NCI-H1105 treated with DMSO at 0.1 percent for 48 hours (cell line): ENCODE measurements at regions not wholly inside any gene's neighbourhood (a gene's known extent, or its start where the extent isn't known, plus 50 kb on each side); places are given as distances from the start of the nearest gene placed in this dataset.
A peak's percentile ranks its signal among the peaks of the same experiment; 100 is the strongest.

Experiments
- DNase-seq: peaks from one replicate; lab custom pipeline; 2025; lab: John Stamatoyannopoulos, UW

GRCh38 chr13:43984292-43984691 is 104.6 kb downstream of the LACC1 start:
- DNase-seq, result no peak

GRCh38 chr13:43985422-43986072 is 105.8 kb downstream of the LACC1 start:
- peak; percentile 69 for DNase-seq

DNA sequence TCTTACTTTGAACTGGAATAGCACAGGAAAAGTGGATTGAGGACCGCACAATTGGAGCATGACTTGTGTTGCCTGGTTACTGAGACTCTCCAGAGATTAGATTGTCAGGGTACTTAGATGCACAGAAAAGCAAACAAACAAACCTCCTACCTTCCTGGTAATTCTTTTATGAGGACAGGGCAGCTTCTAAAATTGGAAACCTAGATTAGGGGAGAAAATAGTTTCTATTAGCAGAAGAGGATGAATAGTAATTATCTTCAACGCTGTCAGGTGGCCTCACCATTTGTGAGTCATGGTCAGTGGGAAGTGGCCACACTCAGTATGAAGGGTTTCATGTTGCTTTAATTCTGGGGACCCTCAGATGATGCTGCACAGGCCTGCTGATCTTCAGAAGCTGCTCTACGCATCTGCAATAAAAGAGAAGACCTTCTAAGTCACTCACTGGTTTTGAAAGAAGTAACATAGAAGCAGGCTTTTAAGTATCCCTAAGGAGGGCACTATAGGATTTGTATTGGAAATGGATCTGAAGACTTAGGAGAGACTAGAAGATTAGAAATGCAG is 106.8 kb downstream of the LACC1 start:
- DNase-seq, result peak; percentile 84

DNA sequence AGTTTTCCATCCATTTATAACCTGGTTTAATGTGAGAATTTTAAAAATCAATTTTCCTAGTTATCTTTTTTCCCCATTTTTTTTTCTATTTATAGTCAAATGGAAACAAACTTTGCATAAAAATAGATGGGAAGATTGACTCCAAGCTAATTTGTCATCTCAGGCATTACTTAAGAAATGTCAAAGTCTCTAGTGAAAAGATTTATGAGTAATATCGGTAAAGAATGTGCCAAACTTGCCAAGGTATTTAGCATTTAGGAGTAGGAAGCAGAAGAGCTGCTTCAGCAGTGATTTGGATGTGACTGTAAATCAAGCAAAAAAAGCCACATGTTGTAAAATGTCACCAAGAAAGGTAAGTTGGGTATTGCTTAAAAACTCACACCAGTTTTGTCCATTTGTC is 108.6 kb downstream of the LACC1 start:
- no peak for DNase-seq

DNA sequence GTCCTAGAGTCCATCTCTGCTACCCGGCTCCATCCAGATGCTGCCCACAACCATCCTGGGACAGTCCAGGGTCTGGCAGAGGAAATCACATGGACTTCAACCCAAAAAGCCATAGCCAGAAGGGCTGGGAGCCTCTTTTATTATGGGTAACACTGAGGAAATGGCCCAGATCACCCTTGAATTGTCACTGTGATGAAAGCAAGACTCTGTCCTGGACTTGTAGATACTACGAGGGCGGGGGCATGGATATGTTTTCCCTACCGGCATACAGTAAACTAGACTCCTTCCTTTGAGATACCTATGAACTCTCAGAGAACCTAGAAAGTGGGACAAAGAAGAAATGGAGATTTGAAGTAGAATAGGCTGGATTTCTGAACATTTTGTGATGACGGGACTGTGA is 110.3 kb downstream of the LACC1 start:
- no peak for DNase-seq

- DNase-seq, result no peak
Observed at GRCh38 chr13:43990829-43991228, 111.1 kb downstream of the LACC1 start.

- DNase-seq, result no peak
Observed at GRCh38 chr13:43991773-43992201, 112.1 kb downstream of the LACC1 start.

GRCh38 chr13:43992211-43992610 is 112.5 kb downstream of the LACC1 start:
- no peak for DNase-seq

DNA sequence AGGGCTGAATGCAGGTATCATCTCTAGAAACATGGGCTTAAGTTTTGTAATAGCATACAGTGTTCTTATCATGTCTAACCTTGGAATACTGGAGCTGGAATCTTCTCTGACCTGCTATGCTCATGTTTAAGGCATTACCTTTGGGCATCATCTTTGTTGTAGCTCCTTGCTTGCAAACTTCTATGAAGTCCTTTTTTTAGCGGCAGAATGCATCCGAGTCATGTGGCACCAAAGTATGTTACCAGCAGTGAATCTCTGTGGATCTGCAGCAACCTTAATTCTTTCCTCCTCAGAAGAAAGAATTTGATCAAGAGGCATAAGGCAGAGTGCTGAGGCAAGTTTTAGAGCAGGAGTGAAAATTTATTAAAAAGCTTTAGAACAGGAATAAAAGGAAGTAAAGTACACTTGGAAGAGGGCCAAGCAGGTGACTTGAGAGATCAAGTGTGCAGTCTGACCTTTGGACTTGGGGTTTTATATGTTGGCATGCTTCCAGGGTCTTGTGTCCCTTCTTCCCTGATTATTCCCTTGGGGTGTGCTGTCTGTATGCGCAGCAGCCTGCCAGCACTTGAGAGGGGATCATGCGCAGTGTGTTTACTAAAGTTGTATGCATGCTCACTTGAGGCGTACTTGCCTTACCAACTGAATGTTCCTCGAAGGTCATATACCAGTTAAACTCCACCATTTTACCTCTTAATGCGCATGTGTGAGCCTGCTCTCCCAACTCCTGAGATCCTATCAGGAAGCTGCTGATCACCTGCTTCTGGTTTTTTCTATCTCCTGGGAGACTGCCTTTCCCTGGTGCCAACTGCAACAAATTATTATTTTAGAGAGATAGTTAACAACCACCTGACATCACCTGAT is 115.5 kb downstream of the LACC1 start:
- DNase-seq, result peak; percentile 61

DNA sequence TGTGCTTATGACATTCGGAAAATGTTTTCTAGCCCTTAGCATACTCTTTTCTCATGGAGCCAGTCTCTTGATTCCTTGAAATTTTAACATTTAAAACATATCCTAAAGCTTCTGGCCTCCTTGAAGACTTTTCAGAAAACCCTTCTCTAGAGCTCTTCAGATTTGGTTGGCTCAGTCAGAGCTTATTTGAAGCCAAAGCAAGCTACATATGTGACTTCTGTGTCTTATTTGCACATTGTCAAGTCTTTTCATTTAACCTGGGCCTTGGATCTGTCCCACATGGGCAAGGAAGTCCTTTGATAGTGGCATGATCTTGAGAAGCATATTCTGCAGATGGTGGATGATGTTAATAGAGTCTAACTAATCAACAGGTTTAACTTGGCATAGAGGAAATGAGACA is 116.5 kb downstream of the LACC1 start:
- DNase-seq, result no peak

DNA sequence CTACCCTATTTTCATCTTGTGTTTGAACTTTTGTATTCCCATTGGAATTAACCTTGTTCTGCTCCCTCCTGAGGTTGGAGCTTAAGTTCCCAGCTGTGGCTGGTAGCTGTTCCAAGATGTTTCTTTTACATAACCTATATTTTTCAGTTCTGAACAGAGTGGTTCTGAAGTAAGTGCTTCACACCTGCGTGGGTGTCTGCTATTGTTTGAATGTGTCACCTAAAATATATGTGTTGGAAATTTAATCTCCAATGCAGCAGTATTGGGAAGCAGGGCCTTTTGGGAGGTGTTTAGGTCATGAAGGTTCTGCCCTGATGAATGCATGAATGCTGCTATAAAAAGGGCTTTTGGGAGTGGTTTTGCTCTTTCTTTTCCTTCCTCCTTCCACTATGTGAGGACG is 123.8 kb downstream of the LACC1 start:
- no peak for DNase-seq

DNA sequence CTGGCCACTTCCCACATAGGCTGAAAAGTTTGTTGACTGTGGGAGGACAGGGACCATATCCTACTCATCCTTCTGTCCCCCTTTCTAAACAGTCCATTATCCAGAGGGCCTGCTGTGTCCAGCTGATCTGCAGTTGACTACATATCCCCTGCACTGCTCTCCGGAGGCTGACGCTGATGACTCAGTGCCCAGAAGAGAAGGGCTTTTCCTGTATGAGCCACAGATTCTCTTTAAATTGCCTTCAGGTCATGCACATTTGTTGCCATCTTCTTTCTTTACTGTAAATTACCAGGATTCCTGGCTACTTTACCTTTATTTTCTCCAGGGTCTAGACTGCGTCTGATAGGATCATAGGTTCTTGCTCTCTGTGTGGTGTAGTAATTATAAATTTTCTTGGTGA is 125.2 kb downstream of the LACC1 start:
- no peak for DNase-seq

- no peak for DNase-seq
Observed at GRCh38 chr13:44007451-44007850, 127.7 kb downstream of the LACC1 start.

DNA sequence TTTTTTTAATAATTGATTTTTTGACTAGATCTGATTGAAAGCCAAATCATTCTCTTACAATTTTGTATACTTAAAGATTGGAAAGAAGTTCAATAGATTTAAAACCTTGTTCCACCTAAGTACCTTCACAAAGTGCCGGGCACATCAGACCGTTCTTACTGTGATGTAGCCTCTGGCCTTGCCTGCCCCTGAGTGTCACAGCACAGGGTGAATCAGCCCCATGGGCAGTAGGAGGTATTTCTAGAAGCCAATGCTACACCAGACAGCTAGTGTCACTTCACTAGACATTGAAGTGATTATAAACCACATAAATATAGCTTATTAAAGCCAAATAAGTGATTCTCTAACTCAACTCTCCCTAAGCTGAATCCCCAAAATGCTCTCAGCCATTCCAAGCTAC is 131.3 kb downstream of the LACC1 start:
- no peak for DNase-seq

- no peak for DNase-seq
Observed at GRCh38 chr13:44012910-44013757, 133.4 kb downstream of the LACC1 start.

- peak; percentile 3 for DNase-seq
Observed at GRCh38 chr13:44013758-44014291, 134.1 kb downstream of the LACC1 start.

DNA sequence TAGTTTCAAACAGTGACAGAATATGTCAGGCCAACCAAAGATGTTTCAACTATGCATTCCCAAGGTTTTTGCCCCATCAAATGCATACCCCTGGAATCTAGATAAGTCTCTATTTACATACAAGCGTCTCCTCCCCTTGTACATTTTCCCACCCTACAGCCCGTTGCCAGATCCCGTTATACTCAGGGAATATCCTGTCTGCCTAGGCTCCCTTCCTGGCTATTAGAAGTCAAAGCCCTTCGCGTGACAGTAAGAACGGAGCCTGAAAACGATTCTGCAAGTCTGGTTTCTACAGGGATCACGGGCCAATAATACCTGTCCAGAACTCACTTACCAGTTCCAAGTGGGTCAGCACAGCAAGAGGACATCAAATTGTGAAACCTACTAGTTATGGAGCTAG is 134.8 kb downstream of the LACC1 start:
- no peak for DNase-seq

GRCh38 chr13:44015118-44015517 is 135.4 kb downstream of the LACC1 start:
- no peak for DNase-seq

- no peak for DNase-seq
Observed at GRCh38 chr13:44015811-44016210, 136.1 kb downstream of the LACC1 start.

- no peak for DNase-seq
Observed at GRCh38 chr13:44017756-44018309, 138.1 kb downstream of the LACC1 start.

DNA sequence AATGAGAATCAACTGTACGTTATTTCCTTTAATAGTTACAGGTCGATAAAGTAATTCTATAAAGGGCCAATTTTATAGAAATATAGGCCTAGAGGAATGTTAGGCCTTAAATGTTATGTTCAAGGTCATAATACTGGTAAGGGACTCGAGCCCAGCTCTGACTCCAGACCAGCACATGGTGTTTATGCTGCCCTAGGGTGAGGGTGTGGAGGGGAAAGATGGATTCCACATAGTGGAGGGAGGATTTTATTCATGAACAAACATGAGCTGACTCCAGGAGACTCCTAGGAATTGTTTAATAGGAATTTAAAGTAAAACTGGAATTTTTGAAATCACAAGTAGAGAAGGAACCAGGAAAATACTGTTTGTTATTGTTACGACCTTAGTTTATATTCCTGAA is 139.9 kb downstream of the LACC1 start:
- DNase-seq, result no peak

- no peak for DNase-seq
Observed at GRCh38 chr13:44021422-44021821, 141.7 kb downstream of the LACC1 start.
